SHP77 (cell line): ENCODE measurements at regions not wholly inside any gene's neighbourhood (a gene's known extent, or its start where the extent isn't known, plus 50 kb on each side); places are given as distances from the start of the nearest gene placed in this dataset.

Source experiments
- DNase-seq, 2 experiments: peaks; one replicate each; lab custom pipeline; 2025; lab: John Stamatoyannopoulos, UW

- no peak for DNase-seq
Measured at GRCh38 chr10:44435196-44435595, 50.3 kb upstream of the CXCL12 start.

- no peak for DNase-seq
Measured at GRCh38 chr10:44436240-44436639, 51.3 kb upstream of the CXCL12 start.

DNA sequence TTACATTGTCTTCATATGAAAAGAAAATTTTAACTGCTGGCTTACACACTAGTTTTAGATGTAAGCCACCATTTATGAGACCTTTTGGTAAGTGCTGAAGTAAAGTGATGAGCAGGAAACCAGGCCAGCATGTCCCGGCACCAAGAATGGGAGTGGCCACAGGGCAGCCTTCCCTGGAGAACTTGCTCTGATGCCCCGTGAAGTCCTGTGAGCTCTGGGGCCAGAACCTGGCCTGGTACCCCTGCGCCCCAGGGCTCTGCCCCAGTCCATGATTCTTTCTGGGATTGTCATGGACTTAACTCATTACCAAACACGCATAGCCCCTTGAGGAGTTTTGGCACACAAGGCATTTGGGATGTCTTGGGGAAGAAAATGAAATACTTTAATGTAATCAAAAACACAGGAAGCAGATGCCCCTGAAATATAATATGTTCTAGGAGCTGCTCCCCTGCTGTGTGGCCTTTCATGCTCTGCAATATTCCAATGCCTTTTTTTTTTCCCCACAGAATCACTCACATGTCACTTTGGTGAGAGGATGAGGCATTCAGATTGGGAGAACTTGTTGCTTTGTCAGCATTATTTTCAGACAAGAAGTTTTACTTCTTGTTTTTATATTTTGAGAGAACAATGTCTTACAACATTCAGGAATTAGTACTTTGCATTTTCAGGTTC lies 53.1 kb upstream of the CXCL12 start:
- no peak for DNase-seq

- DNase-seq: no peak
Measured at GRCh38 chr10:44439239-44439957, 54.5 kb upstream of the CXCL12 start.

DNA sequence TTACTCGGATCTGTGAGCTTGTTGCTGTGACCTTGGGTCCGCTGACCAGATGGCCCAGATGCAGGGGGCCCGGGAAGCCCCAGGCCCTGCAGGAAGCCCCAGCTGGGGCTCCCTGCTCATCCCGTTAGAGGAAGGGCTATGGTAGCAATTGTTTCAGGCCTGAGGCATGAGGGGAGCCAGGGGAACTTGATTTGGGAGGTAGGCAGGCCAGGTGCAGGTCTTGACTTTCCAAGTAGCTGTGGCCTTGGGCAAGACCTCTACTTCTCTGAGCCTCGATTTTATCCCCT lies 55.0 kb upstream of the CXCL12 start:
- no peak for DNase-seq

DNA sequence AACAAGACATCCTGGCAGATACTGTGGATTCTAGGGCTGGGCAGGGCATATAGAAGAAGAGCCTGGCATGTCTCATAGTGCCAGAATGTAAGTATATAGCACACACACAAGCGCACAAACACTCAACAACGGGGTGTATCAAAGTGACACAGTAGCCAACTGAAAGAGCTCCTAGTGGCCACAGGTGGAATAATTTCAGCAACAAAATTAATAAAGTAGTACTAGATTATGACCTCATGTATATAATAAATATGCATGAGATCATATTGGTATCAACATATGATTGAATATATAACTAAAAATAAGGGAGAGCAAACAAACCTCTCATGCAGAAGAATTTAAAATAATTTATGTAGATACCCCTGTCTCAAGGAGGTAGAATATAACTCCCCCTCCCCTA lies 72.4 kb upstream of the CXCL12 start:
- DNase-seq: no peak

DNA sequence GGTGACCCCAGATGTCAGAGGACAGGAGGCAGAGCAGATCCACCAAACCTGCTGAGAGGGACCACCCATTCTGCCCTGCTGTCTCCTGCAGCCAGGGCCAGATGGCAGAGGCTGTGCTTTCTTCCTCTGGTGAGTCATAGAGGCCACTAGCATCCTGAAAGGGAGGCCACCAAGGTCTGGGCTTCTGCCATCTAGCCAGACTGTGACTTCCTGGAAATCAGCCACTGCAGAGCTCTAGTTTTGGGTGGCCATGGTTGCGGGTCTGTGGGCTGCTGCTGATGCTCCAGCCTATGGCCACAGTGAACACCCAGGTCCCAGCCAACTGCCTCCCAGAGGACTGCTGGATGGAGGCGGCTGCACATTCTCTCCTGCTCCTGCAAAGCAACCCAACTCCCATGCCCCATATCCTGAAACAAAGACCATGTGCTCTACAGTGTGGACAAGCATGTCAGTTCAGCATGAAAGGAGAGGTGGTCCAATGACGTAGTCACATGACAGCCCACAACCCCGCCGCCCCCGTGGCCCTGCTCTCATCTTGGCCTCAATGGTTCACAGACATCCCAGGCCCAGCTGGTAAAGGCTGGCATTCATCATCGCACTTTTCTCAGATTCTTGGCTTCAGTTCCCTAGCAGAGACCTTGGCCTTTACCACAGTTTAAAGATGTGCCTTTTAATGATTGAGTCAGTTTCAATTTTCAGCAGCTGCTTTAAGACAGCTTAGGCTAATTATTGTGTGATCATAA lies 73.9 kb upstream of the CXCL12 start:
- no peak for DNase-seq

GRCh38 chr10:44459671-44460070 lies 74.8 kb upstream of the CXCL12 start:
- DNase-seq: no peak

DNA sequence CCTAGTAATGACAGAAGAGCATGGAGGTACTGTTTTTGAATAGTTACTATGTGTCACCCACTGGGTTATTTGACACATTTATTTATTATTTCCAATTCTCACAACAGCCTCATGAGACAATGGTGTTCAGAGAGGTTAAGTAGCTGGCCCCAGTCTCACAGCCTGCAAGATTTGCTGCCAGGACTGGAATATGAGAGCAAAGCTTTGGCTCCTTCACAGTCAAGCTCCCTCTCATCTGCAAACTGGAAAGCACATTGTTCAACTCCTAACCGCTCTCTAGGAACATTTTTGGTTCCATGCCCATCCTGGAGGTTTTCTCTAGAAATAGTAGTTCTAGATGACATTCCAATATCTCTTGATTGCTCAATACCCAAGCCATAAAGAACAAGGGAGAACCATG lies 75.5 kb upstream of the CXCL12 start:
- no peak for DNase-seq

GRCh38 chr10:44462338-44462914 lies 77.5 kb upstream of the CXCL12 start:
- DNase-seq: no peak

- no peak for DNase-seq
Measured at GRCh38 chr10:44463511-44464121, 78.7 kb upstream of the CXCL12 start.

DNA sequence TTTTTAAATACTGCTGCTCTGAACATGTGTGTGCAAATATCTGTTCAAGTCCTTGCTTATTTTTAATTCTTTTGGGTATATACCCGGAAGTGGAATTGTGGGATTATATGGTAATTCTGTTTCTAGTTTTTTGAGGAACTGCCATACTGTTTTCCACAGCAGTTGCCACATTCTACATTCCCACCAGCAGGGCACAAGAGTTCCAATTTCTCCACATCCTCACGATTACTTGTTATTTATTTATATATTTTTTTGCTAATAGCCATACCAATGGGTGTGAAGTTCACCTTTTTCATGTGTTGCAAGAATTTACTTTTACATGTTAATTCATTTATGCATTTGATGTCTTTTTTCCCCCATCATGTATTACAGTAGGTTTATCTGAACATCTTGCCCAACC lies 79.6 kb upstream of the CXCL12 start:
- DNase-seq: no peak

DNA sequence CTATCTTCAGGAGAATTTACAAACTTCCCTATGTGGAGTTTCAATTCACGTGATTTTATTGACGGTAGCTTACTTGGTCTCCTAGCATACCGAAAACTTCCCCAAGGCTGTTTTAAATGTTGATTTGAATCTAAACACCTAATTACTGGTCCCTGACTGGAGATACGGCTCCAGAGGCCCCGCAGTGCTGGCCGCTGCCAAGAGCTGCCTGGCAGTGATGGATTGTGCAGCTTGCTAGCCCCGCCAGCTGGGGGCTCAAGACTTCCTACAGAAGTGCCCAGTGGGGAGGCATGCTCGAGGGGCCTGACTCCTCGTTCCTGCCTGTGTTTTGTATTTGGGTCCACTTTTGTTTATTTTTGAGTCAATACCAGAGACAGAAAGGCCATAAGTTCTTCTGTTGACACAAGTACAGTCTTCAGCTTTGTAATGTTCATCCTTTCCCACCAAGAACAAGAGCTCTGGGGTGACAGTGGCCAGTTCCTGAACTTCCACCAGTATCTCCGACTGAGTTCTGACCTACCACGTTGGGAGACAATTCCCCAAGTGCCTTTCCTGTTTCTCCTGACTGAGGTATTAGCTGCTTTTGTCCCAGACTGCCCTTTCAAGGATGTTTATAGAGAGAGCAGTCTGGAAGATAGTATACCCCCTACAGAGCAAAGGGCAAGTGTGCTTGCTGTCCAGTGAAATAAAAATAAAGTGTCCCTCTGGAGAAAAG lies 80.7 kb upstream of the CXCL12 start:
- DNase-seq: no peak

DNA sequence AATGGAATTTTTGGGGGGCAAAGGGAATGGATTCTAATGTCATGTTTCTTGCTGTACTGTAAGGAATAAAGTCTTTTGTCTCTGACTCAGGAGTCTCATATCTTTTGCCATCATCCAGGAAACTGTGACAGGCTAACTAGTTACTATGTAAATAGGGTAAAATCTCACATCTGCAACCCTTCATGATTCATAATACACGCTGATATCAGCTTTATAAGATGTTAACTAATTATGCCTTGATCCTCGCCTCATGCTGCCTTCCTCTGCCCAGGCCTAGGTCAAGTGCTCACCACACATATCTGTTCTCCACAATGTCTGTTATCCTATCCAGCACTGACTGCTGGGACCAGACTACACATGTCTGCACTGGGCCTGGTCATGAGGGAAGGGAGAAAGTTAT lies 81.3 kb upstream of the CXCL12 start:
- no peak for DNase-seq

DNA sequence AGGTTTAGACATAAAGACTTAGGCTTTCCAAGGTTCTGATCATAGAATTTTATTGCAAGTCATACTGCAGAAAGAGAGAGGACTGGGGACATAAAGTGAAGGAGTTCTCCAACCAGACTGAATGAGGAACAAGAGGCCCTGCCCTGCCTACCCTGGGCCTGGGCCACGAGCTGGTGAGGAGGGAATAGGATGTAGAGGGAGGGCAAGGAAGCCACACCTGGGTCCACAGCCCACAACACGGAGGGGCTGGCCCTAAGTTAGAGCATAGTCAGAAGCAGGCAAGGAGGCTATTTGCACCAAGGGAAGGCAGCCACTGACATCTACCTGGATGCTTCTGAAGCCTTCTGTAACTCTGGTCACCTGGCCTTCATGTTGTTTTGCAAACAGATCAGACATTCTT lies 82.2 kb upstream of the CXCL12 start:
- no peak for DNase-seq

DNA sequence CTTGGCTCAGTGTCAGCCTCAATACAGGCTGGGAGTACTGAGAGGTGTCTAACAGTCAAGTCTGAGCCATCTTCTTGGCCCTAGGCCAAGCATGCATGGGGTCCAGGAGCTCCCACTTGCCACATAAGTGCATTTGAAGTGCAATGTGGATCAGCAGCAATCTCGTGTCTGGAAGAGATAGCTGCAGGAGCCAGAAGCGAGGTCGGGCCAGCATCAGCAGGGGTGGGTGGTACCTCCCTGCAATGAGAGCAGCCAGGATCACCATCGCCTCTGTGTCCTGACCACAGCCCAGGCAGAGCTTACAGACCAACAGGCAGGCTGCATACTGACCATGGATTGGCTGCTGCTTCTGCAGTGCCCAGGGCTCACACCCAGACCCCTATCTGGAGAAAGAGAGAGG lies 83.0 kb upstream of the CXCL12 start:
- DNase-seq: no peak

GRCh38 chr10:44468525-44468924 lies 83.6 kb upstream of the CXCL12 start:
- DNase-seq: no peak

DNA sequence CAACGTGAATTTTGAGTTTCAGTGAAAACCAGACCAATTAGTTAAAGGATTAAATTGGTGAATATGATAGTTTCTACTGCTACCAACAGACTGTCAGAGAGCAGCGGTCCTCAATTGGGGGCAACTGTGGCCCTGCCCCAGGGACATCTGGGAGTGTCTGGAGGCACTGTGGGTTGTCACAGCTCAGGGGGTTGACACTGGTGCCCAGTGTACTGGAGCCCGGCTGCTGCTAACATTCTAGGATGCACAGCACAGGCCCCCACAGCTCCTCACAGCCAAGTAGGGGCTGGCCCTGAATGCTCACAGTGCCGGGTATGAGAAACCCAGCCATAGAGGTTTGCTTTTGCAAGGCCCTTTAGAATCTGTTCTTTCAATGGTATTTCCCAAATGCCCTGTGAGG lies 84.1 kb upstream of the CXCL12 start:
- DNase-seq: no peak

- DNase-seq: no peak
Measured at GRCh38 chr10:44470784-44471183, 85.9 kb upstream of the CXCL12 start.

GRCh38 chr10:44471410-44471809 lies 86.5 kb upstream of the CXCL12 start:
- no peak for DNase-seq

DNA sequence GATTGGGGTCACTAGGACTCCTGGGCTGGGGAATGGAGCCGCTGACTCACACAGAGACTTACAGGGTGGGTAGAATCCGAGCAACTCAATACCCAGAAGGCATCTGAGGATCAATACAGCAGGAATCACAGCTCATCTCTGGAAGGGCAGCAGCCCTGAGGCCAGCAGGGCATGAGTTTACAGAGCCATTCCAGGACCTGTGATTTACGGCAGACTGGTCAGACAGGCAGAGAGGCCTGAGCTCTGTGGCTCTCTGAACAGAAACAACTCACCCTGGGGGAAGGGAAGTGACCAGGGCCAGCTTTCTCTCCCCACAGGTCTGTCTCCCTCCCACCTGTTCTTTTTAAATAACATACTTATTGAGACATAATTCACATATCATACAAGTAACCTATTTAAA lies 88.2 kb upstream of the CXCL12 start:
- DNase-seq: no peak

DNA sequence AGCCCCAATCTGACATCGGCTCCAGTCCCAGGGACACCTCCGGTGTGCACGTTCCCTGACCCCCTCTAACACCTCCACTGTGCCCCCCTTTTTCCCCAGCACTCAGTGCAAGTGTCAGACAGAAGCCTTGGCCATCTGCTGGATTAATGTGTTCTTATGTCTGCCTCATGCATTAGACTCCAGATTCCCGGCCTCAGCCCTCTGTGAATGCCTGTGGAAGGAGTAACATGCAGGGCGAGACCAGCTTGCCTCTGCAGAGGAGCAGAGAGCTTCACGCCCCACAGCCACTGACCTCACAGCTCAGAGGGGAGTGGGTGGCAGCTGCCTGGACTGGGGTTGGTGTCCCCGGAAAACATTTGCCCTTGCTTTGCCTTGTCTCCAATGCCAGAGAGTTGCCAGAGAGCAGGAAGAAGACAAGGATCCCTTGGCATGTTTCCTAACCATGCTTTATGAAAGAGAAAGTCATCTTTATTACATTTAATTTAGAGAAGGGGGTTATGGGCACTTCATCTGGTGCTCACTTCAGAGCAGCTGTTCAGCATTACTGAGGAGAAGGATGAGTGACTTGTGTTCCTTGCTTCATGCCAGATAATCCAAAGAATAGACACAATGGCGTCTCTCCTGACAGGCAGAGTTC lies 91.6 kb upstream of the CXCL12 start:
- no peak for DNase-seq
